B cell (primary cell): ENCODE measurements at regions not wholly inside any gene's neighbourhood (a gene's known extent, or its start where the extent isn't known, plus 50 kb on each side); places are given as distances from the start of the nearest gene placed in this dataset.

ENCODE experiments used
- ATAC-seq: fragments of 200-7000 bp; cut with Tn5 transposase; one replicate; pipeline ENCODE4 v1.10.0; 2021; ENCODE audit warnings: low read depth, mild to moderate bottlenecking, moderate number of reproducible peaks, moderate library complexity
- CTCF ChIA-PET: fragments of 350-600 bp; sonication (Branson Sonifier 250); formaldehyde crosslinking; loops from one replicate; lab custom pipeline; 2021; ENCODE audit warnings: antibody characterized with exemption, inconsistent platforms; lab: Charles Lee
- POLR2A ChIA-PET: fragments of 350-600 bp; sonication (Branson Sonifier 250); formaldehyde crosslinking; loops from one replicate; lab custom pipeline; 2021; ENCODE audit warnings: antibody characterized with exemption; lab: Charles Lee
- DNase-seq: peaks from one replicate; pipeline ENCODE4 v3.0.0; 2013
- H2AFZ ChIP-seq: 2 replicates; pipeline ENCODE4 v1.6.1; 2012; ENCODE audit warnings: mild to moderate bottlenecking, low read depth, low read length; ENCODE audit not compliant: insufficient read depth, poor library complexity, severe bottlenecking
- H3K27ac ChIP-seq, 2 donors: 1 replicate in 1 of 2; 2 replicates in 1 of 2; pipeline ENCODE4 v1.5.1; 2012 to 2013; ENCODE audit warnings: low read length in 2 of 2, mild to moderate bottlenecking in 2 of 2, moderate library complexity in 1 of 2
- H3K27me3 ChIP-seq, 4 experiments: fragments of 200-600 bp in 1 of 4; sonication (generic) in 1 of 4; replicated peaks in 1 of 4; 1 replicate in 2 of 4; 2 replicates in 2 of 4; pipeline versions ENCODE4 v1.6.1 to v1.7.0; 2013 to 2016; ENCODE audit warnings: low read length in 3 of 4, mild to moderate bottlenecking in 2 of 4, mixed read lengths in 1 of 4, moderate library complexity in 1 of 4; ENCODE audit not compliant: insufficient read depth in 4 of 4, control insufficient read depth in 3 of 4; ENCODE audit errors: control extremely low read depth in 1 of 4
- H3K36me3 ChIP-seq, 2 experiments: replicated peaks in 1 of 2; 1 replicate in 1 of 2; 2 replicates in 1 of 2; pipeline versions ENCODE4 v1.6.1 to v1.7.1; 2013; ENCODE audit warnings: low read length in 1 of 2; ENCODE audit not compliant: insufficient read depth in 2 of 2, control insufficient read depth in 1 of 2; ENCODE audit errors: control extremely low read depth in 1 of 2, extremely low read depth in 1 of 2
- H3K4me1 ChIP-seq, 2 donors: fragments of 200-600 bp in 1 of 2; sonication (generic) in 1 of 2; 1 replicate in 1 of 2; 2 replicates in 1 of 2; pipeline versions ENCODE4 v1.5.1 to v1.6.1; 2013 to 2017; ENCODE audit warnings: low read length in 2 of 2; ENCODE audit not compliant: control insufficient read depth in 2 of 2, insufficient read depth in 2 of 2
- H3K4me2 ChIP-seq: replicated peaks from 2 replicates; pipeline ENCODE3; 2012; ENCODE audit warnings: mild to moderate bottlenecking, low read depth, low read length; ENCODE audit not compliant: poor library complexity, severe bottlenecking
- H3K4me3 ChIP-seq, 5 experiments: fragments of 200-600 bp in 1 of 5; sonication (generic) in 1 of 5; 1 replicate in 3 of 5; 2 replicates in 2 of 5; pipeline versions ENCODE4 v1.5.1 to v1.7.0; 2011 to 2016; ENCODE audit warnings: low read length in 4 of 5, mild to moderate bottlenecking in 4 of 5, low read depth in 2 of 5, control low read depth in 1 of 5, moderate library complexity in 1 of 5; ENCODE audit not compliant: insufficient read depth in 1 of 5; ENCODE audit errors: control extremely low read depth in 1 of 5, extremely low read depth in 1 of 5
- H3K79me2 ChIP-seq: fragments of 200-600 bp; sonication (generic); one replicate; pipeline ENCODE4 v1.6.0; 2016; ENCODE audit warnings: low read length; ENCODE audit not compliant: control insufficient read depth, insufficient read depth
- H3K9ac ChIP-seq: fragments of 200-600 bp; sonication (generic); 2 replicates; pipeline ENCODE4 v1.6.1; 2017; ENCODE audit warnings: mild to moderate bottlenecking, low read length, moderate library complexity
- H3K9me3 ChIP-seq, 3 donors: one replicate each; pipeline versions ENCODE4 v1.6.1 to v1.7.1; 2013; ENCODE audit warnings: low read length in 2 of 3; ENCODE audit not compliant: control insufficient read depth in 2 of 3, insufficient read depth in 1 of 3; ENCODE audit errors: control extremely low read depth in 1 of 3
- H4K20me1 ChIP-seq: 2 replicates; pipeline ENCODE4 v1.6.0; 2012; ENCODE audit warnings: mild to moderate bottlenecking, low read length; ENCODE audit not compliant: insufficient read depth, control insufficient read depth, poor library complexity, severe bottlenecking
- H3K27ac Mint-ChIP-seq: one replicate; pipeline ENCODE4 v1.8.0; 2021; ENCODE audit warnings: mixed read lengths
- H3K27me3 Mint-ChIP-seq: one replicate; pipeline ENCODE4 v1.8.0; 2021; ENCODE audit warnings: mixed read lengths
- H3K4me1 Mint-ChIP-seq: one replicate; pipeline ENCODE4 v1.8.0; 2021; ENCODE audit warnings: mixed read lengths
- H3K4me3 Mint-ChIP-seq: one replicate; pipeline ENCODE4 v1.8.0; 2021; ENCODE audit warnings: mixed read lengths
- H3K9me3 Mint-ChIP-seq: one replicate; pipeline ENCODE4 v1.8.0; 2022; ENCODE audit warnings: mixed read lengths; ENCODE audit not compliant: insufficient read depth
- CTCF ChIP-seq: fragments of 200-600 bp; IDR thresholded peaks from one replicate; pipeline ENCODE4 v1.8.0; 2022; ENCODE audit warnings: antibody characterized with exemption, mild to moderate bottlenecking
- EZH2 ChIP-seq: IDR thresholded peaks from 2 replicates; pipeline ENCODE4 v1.6.1; 2012; ENCODE audit warnings: borderline replicate concordance, low read depth, mild to moderate bottlenecking, moderate library complexity, low read length; ENCODE audit not compliant: insufficient read depth, poor library complexity, severe bottlenecking
- WGBS: methylation state at CpG from one replicate; pipeline ENCODE4 v1.1.5; 2013; ENCODE audit warnings: missing lambda C conversion rate; ENCODE audit not compliant: insufficient coverage; 5-methylcytosine and 5-hydroxymethylcytosine counted together
- intact Hi-C: fragments of 100-400 bp; cut with micrococcal nuclease; formaldehyde crosslinking; loops from one replicate; pipeline ENCODE4 v1.10.0; 2022

DNA sequence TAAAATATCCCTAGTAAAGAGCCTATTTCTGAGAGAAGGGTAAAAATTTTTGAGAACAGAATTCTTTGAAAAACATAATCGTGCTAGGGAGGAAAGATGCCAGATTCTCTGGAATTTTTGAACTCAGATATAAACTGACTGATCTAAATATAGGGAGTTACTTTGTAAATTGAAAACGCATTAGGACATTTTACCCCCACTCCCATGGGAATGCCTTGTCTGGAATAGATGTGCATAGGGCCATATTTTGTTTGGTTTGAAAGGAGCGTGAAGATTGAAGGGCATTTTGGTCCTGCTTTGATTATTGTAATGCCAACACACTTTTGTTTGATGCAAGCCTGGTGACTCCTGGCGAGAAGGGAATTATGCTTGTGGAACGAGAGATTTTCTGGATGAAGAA, 158.7 kb upstream of the DPP10 start:
- Histone ChIP-seq H3K9me3 (no peaks in the 10 kb centered on the region), H4K20me1 (no peaks in the 10 kb centered on the region), H3K27ac (no peak overlapping the region), H3K4me3 (no peak overlapping the region), H3K36me3 (no peaks in the 10 kb centered on the region), H3K4me2 (no peak overlapping the region), H3K9ac (no peak overlapping the region), H3K79me2 (no peaks in the 10 kb centered on the region), H3K27me3 (no peaks in the 10 kb centered on the region), H2AFZ (no peak overlapping the region), H3K4me1 (no peaks in the 10 kb centered on the region)
- intact Hi-C loops: no loop called here
- Mint-ChIP-seq H3K4me3 (no peak overlapping the region), H3K9me3 (no peaks in the 10 kb centered on the region), H3K4me1 (no peaks in the 10 kb centered on the region), H3K27me3 (peaks cover 5% of the 10 kb centered on the region), H3K27ac (no peak overlapping the region)
- TF ChIP-seq EZH2 (no peak), CTCF (no peak)
- CTCF ChIA-PET: no interaction called here
- no peak for DNase-seq
- 88% methylated on average over 2 of the region's 5 CpGs for WGBS
- POLR2A ChIA-PET: no interaction called here
- no peak for ATAC-seq

- no peaks in the 10 kb centered on the region for H3K9me3 Mint-ChIP-seq
- Histone ChIP-seq H2AFZ (no peak overlapping the region), H3K27ac (no peak overlapping the region), H3K9ac (no peak overlapping the region), H3K4me2 (no peak overlapping the region), H3K36me3 (no peaks in the 10 kb centered on the region), H3K79me2 (no peaks in the 10 kb centered on the region), H3K9me3 (no peaks in the 10 kb centered on the region), H4K20me1 (no peaks in the 10 kb centered on the region), H3K4me1 (no peaks in the 10 kb centered on the region), H3K4me3 (no peak overlapping the region), H3K27me3 (no peaks in the 10 kb centered on the region)
- no peak overlapping the region for H3K27ac Mint-ChIP-seq
- TF ChIP-seq CTCF (no peak), EZH2 (no peak)
- WGBS: 92% methylated on average over 4 of the region's 8 CpGs
- no peak for DNase-seq
- intact Hi-C loops: no loop called here
- no peak overlapping the region for H3K4me3 Mint-ChIP-seq
- no peaks in the 10 kb centered on the region for H3K4me1 Mint-ChIP-seq
- ChIA-PET POLR2A (no interaction called here), CTCF (no interaction called here)
- H3K27me3 Mint-ChIP-seq: peaks cover 5% of the 10 kb centered on the region
- no peak for ATAC-seq
Measured at GRCh38 chr2:114286438-114286837, 156.0 kb upstream of the DPP10 start.
